ENCODE measurements at regions not wholly inside any gene's neighbourhood (a gene's known extent, or its start where the extent isn't known, plus 50 kb on each side); places are given as distances from the start of the nearest gene placed in this dataset.

DNA sequence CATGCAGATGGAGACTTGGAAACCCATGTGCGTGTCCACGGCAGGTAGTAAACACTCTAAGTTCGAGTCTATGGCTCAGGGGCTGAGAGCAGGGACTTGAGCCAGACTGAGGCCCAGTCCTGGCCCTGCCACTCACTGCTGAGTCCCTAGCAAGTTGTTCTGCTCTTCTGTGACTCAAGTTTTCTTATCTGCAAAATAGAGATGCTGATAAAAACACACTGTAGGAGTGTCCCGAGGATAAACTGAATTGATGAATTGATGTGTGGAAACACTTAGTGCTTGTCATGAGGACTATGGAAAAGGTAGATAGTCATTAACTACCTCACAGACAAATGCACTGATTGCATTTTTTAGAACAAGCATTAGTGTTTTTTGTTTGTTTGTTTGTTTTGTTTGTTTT is 73.2 kb downstream of the BOLA3 start:
- DNase-seq (ENCODE audit: low read depth): no peak
- no peak overlapping the region for H3K4me3 ChIP-seq (ENCODE audit: low read length)
- TF ChIP-seq, protein P1, sequence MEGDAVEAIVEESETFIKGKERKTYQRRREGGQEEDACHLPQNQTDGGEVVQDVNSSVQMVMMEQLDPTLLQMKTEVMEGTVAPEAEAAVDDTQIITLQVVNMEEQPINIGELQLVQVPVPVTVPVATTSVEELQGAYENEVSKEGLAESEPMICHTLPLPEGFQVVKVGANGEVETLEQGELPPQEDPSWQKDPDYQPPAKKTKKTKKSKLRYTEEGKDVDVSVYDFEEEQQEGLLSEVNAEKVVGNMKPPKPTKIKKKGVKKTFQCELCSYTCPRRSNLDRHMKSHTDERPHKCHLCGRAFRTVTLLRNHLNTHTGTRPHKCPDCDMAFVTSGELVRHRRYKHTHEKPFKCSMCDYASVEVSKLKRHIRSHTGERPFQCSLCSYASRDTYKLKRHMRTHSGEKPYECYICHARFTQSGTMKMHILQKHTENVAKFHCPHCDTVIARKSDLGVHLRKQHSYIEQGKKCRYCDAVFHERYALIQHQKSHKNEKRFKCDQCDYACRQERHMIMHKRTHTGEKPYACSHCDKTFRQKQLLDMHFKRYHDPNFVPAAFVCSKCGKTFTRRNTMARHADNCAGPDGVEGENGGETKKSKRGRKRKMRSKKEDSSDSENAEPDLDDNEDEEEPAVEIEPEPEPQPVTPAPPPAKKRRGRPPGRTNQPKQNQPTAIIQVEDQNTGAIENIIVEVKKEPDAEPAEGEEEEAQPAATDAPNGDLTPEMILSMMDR (conservative IDR thresholded peaks at IDR 0.05; ENCODE audit: low read depth, low read length): no peak

- TF ChIP-seq, protein P1 (conservative IDR thresholded peaks at IDR 0.05; ENCODE audit: low read depth, low read length): no peak
- DNase-seq (ENCODE audit: low read depth): no peak
- no peak overlapping the region for H3K4me3 ChIP-seq (ENCODE audit: low read length)
Measured at GRCh38 chr2:74076074-74076470, 71.6 kb downstream of the BOLA3 start.

DNA sequence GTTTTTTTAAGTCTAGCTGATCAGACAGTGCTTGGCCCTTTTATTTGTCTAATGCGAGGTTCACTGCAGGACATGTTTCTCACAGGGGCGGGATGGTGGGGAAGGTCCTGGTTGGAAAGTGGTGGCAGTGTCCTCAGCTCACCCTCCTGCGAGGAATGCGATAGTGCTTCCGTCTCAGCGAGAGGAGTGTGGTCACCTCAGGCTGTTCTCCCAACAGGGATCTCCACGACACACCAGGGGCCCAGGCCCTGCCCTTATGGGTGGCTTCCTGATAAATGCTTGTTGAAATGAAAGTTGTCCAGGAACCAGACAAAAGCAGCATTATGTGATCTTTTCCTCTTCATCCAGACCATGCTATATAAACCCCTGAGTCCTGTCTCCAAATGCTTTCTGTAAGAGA is 70.1 kb downstream of the BOLA3 start:
- TF ChIP-seq, protein P1 (conservative IDR thresholded peaks at IDR 0.05; ENCODE audit: low read depth, low read length): no peak
- H3K4me3 ChIP-seq (ENCODE audit: low read length): no peak overlapping the region
- no peak for DNase-seq (ENCODE audit: low read depth)

DNA sequence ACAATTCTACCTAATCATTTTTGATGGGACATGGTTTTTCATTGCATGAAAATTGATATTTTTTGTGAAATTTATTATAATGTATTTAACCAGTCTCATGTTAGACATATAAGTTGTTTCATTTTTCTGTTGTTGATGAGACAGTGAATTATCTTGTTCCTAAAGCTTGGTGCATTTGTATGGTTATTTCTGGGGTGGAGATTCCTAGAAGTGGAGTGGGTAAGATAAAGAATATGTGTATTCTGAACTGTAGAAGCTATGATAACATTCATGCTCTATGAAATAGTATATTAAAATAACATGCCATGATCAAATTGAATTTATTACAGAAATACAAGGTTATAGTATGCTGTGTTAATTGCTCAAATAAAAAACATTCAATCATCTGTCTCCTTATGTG is 69.2 kb downstream of the BOLA3 start:
- TF ChIP-seq, protein P1 (conservative IDR thresholded peaks at IDR 0.05; ENCODE audit: low read depth, low read length): no peak
- no peak overlapping the region for H3K4me3 ChIP-seq (ENCODE audit: low read length)
- DNase-seq (ENCODE audit: low read depth): no peak

DNA sequence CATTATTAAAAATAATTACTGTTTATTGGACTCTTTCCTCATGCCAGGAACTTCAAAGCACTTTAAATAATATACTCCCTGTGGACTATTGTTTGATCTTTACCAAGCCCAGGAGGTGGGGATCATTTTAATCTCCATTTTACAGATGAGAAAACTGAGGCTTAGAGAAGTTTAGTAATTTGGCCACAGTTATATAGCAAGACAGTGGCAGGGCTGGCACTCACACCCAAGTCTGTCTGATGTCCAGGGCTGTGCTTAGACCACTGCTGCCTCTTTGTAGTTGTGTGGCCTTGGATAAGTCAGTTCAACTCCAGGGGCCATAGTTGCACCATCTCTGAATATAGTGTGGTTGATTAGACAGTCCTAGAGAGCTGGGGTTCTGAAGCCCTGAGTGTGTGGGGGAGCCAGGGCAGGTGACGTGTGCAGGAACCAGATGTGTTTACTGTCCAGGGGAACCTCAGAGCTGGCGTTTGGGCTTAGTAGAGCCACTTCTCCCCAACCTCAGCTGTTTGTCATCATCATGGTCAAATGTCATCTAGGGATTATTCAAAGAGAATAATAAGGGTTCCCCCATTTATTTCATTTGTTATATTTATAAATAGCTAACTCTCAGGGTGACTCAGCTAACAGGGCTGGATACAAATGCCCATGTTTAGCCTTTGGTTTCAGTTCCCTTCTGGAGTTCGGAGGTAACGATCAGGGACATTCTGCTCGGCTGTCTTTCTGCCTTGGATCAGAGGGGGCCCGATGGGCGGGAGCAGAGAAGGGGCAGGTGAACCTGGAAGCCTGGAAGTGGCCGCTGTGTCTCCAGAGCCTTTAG is 68.0 kb downstream of the BOLA3 start:
- TF ChIP-seq, protein P1 (conservative IDR thresholded peaks at IDR 0.05; ENCODE audit: low read depth, low read length): no peak
- H3K4me3 ChIP-seq (ENCODE audit: low read length): no peak overlapping the region
- no peak for DNase-seq (ENCODE audit: low read depth)

- no peak overlapping the region for H3K4me3 ChIP-seq (ENCODE audit: low read length)
- DNase-seq (ENCODE audit: low read depth): no peak
- TF ChIP-seq, protein P1 (conservative IDR thresholded peaks at IDR 0.05; ENCODE audit: low read depth, low read length): peak; percentile 26
Measured at GRCh38 chr2:74080346-74080745, 67.4 kb downstream of the BOLA3 start.

Data from retinal pigment epithelial cell (primary cell).